HEK293T (cell line): ENCODE measurements at regions not wholly inside any gene's neighbourhood (a gene's known extent, or its start where the extent isn't known, plus 50 kb on each side); places are given as distances from the start of the nearest gene placed in this dataset.

ENCODE experiments used
- BHLHE40 ChIP-seq: fragments of 450-650 bp; IDR thresholded peaks from 2 replicates; pipeline ENCODE4 v1.6.1; 2016; ENCODE audit warnings: mild to moderate bottlenecking, moderate library complexity, borderline replicate concordance
- CTBP1 ChIP-seq: fragments of 450-650 bp; IDR thresholded peaks from 2 replicates; pipeline ENCODE4 v1.6.1; 2016; ENCODE audit warnings: borderline replicate concordance
- ELF4 ChIP-seq: fragments of 450-650 bp; IDR thresholded peaks from 2 replicates; pipeline ENCODE4 v1.6.1; 2017; ENCODE audit warnings: antibody characterized with exemption

- TF ChIP-seq CTBP1, result no peak
- TF ChIP-seq BHLHE40, result no peak
- TF ChIP-seq ELF4, result no peak
Observed at GRCh38 chr15:62503451-62503850, 338.4 kb upstream of the C2CD4B start.
